Panc1 (cell line): ENCODE measurements at regions not wholly inside any gene's neighbourhood (a gene's known extent, or its start where the extent isn't known, plus 50 kb on each side); places are given as distances from the start of the nearest gene placed in this dataset.

ENCODE experiments used
- ATAC-seq: fragments of 200-7000 bp; cut with Tn5 transposase; 2 replicates; pipeline ENCODE4 v1.9.1; 2020; ENCODE audit warnings: mild to moderate bottlenecking, moderate library complexity
- BruUV-seq: library from RNA; stranded (reverse); fragments of 400-500 nt; replicated peaks from 2 replicates; lab custom pipeline; 2021; lab: Mats Ljungman, UMichigan
- CTCF ChIA-PET: fragments of 300-600 bp; sonication (Branson Sonifier 250); formaldehyde crosslinking; loops from one replicate; lab custom pipeline; 2022; ENCODE audit warnings: antibody characterized with exemption; lab: Charles Lee
- POLR2A ChIA-PET: fragments of 300-600 bp; sonication (Branson Sonifier 250); formaldehyde crosslinking; loops from one replicate; lab custom pipeline; 2022; ENCODE audit warnings: antibody characterized with exemption; lab: Charles Lee
- DNase-seq: peaks from one replicate; pipeline ENCODE4 v3.0.0-alpha.2; 2010; ENCODE audit warnings: low read depth, low spot score
- H3K27ac ChIP-seq: 2 replicates; pipeline ENCODE4 v1.5.1; 2011; ENCODE audit warnings: mild to moderate bottlenecking, low read length, inconsistent platforms
- H3K27me3 ChIP-seq: fragments of 200-500 bp; sonication (Bioruptor generic); 2 replicates; pipeline ENCODE4 v1.6.0; 2014; ENCODE audit warnings: low read length, inconsistent platforms; ENCODE audit not compliant: control insufficient read depth, insufficient read depth
- H3K36me3 ChIP-seq: fragments of 200-500 bp; sonication (Bioruptor generic); 2 replicates; pipeline ENCODE4 v1.5.1; 2014; ENCODE audit warnings: inconsistent platforms, mild to moderate bottlenecking, low read length, moderate library complexity; ENCODE audit not compliant: control insufficient read depth, insufficient read depth
- H3K4me1 ChIP-seq: 2 replicates; pipeline ENCODE4 v1.5.1; 2011; ENCODE audit warnings: inconsistent platforms, mild to moderate bottlenecking, low read length, moderate library complexity; ENCODE audit not compliant: control insufficient read depth, insufficient read depth
- H3K4me3 ChIP-seq, 2 experiments: 2 replicates each; pipeline ENCODE4 v1.5.1; 2011 to 2012; ENCODE audit warnings: low read depth in 2 of 2, low read length in 2 of 2, mild to moderate bottlenecking in 2 of 2, inconsistent platforms in 1 of 2, moderate library complexity in 1 of 2
- H3K9me3 ChIP-seq: fragments of 200-500 bp; sonication (Bioruptor generic); 2 replicates; pipeline ENCODE4 v1.5.1; 2014; ENCODE audit warnings: low read depth, mild to moderate bottlenecking, inconsistent platforms, low read length, moderate library complexity; ENCODE audit not compliant: control insufficient read depth, insufficient read depth
- POLR2AphosphoS5 ChIP-seq: IDR thresholded peaks from 2 replicates; pipeline ENCODE4 v1.6.1; 2012; ENCODE audit warnings: mild to moderate bottlenecking, low read depth, low read length, moderate library complexity
- REST ChIP-seq, 2 experiments: IDR thresholded peaks; 2 replicates each; pipeline ENCODE4 v1.6.1; 2011 to 2012; ENCODE audit warnings: low read depth in 2 of 2, control low read depth in 1 of 2, low read length in 1 of 2, mild to moderate bottlenecking in 1 of 2, moderate library complexity in 1 of 2; ENCODE audit not compliant: insufficient read depth in 1 of 2
- SIN3A ChIP-seq: IDR thresholded peaks from 2 replicates; pipeline ENCODE4 v1.6.1; 2012; ENCODE audit warnings: low read depth, mild to moderate bottlenecking, low read length, moderate library complexity, borderline replicate concordance; ENCODE audit not compliant: insufficient read depth
- TCF7L2 ChIP-seq: IDR thresholded peaks from 2 replicates; pipeline ENCODE4 v1.6.1; 2011; ENCODE audit warnings: mild to moderate bottlenecking, low read depth, low read length, inconsistent platforms
- in situ Hi-C: cut with HindIII; loops from 2 replicates; pipeline ENCODE4 v1.10.0; 2016; ENCODE audit warnings: low sequenced_read_pairs, low pct_unique_long_range_greater_than_20kb
- intact Hi-C: fragments of 100-400 bp; cut with micrococcal nuclease; formaldehyde crosslinking; loops from one replicate; pipeline ENCODE4 v1.10.0; 2022; ENCODE audit not compliant: unreplicated experiment
- TF ChIP-seq, protein P1 (sequence below): fragments of 450-650 bp; IDR thresholded peaks from 2 replicates; pipeline ENCODE4 v1.5.1; 2017; ENCODE audit warnings: mild to moderate bottlenecking

DNA sequence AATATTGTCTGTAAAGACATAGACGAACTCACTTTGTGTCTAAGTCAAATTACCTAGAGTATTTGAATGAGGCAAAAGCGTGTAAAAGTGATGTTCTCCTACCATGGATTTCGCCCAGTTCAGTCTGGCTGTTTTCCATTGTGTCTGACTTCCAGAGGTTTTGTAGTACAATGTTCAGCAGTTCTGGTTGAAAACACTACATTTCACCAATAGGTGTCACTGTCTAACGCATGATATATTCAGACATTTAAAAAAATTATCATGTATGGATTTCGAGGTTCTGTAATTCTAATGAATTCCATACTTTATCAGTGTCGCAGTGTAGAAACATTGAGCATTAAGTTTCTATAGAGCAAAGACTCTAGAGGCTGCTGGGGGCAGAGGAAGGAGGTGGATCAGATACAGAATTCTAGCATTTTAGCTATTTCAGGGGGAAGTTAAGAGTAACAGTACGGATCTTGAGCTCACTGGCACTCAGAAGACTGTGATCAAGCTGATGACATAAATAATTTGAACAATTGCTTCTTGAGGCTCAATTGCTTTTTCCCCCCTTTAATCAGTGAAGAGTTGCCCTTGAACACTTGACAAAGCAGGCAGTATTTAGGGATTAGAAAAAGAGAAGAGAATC is 196.9 kb upstream of the RHOBTB1 start:
- TF ChIP-seq, protein P1, sequence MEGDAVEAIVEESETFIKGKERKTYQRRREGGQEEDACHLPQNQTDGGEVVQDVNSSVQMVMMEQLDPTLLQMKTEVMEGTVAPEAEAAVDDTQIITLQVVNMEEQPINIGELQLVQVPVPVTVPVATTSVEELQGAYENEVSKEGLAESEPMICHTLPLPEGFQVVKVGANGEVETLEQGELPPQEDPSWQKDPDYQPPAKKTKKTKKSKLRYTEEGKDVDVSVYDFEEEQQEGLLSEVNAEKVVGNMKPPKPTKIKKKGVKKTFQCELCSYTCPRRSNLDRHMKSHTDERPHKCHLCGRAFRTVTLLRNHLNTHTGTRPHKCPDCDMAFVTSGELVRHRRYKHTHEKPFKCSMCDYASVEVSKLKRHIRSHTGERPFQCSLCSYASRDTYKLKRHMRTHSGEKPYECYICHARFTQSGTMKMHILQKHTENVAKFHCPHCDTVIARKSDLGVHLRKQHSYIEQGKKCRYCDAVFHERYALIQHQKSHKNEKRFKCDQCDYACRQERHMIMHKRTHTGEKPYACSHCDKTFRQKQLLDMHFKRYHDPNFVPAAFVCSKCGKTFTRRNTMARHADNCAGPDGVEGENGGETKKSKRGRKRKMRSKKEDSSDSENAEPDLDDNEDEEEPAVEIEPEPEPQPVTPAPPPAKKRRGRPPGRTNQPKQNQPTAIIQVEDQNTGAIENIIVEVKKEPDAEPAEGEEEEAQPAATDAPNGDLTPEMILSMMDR = peak; percentile 77
- TF ChIP-seq REST (IDR thresholded peaks at IDR 0.05; ENCODE audit: insufficient read depth in 1 of 2, low read depth in 2 of 2, low read length in 1 of 2) = no peak
- no peak for TF ChIP-seq TCF7L2
- Histone ChIP-seq H3K27ac (peak overlapping the region; percentile 60; the same call in 1 of the 2 replicates), H3K9me3 (peaks cover 6% of the 10 kb centered on the region; the same call in 1 of the 2 replicates), H3K36me3 (no peaks in the 10 kb centered on the region), H3K4me3 (no peak overlapping the region), H3K4me1 (peaks cover 6% of the 10 kb centered on the region), H3K27me3 (no peaks in the 10 kb centered on the region)
- intact Hi-C loops = loop anchor here (2.0 to 5.0 kb wide), 2 partner anchors 144 to 696 kb away; no protein-coding TSS in a partner anchor
- ATAC-seq (peak; percentile 88), DNase-seq (peak; percentile 67)
- POLR2A ChIA-PET = no interaction called here
- CTCF ChIA-PET = interaction anchor here (0.6 to 1.0 kb wide), 3 partner anchors 8 to 162 kb away, joined by 3 to 9 read pairs (median 3); no protein-coding TSS in a partner anchor
- no TSS peak for BruUV-seq
- in situ Hi-C loops = no loop called here

DNA sequence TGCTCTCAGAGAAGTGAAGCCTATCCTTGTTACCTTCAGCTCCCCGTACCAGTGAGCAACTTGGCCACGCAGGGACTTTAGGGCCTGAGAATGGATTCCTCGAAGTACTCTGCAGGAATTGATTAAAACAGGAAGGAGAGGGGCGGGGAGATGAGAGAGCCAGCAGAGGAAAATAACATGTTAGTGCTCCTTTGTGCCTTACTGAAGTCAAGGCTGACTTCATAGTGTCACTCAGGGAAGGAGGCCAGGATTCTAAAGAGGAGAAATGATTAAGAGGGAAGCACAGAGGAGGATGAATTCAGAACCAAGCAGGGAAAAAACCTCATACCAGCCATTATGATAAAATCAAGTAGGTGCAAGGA is 195.6 kb upstream of the RHOBTB1 start:
- in situ Hi-C loops = no loop called here
- no peak for DNase-seq
- Histone ChIP-seq H3K4me1 (peaks cover 6% of the 10 kb centered on the region), H3K36me3 (no peaks in the 10 kb centered on the region), H3K27me3 (no peaks in the 10 kb centered on the region), H3K27ac (peak overlapping the region; percentile 8; the same call in 1 of the 2 replicates), H3K4me3 (no peak overlapping the region), H3K9me3 (peaks cover 6% of the 10 kb centered on the region; the same call in 1 of the 2 replicates)
- no peak for ATAC-seq
- TF ChIP-seq POLR2AphosphoS5 = no peak
- TF ChIP-seq TCF7L2 = no peak
- TF ChIP-seq SIN3A = no peak
- no peak for TF ChIP-seq REST (IDR thresholded peaks at IDR 0.05; ENCODE audit: insufficient read depth in 1 of 2, low read depth in 2 of 2, low read length in 1 of 2)
- TF ChIP-seq, protein P1 = no peak
- ChIA-PET CTCF (interaction anchor here (0.6 kb wide), 1 partner anchor 45 kb away, joined by 8 read pairs; no protein-coding TSS in a partner anchor), POLR2A (no interaction called here)
- no TSS peak for BruUV-seq
- intact Hi-C loops = no loop called here
